ENCODE measurements at regions not wholly inside any gene's neighbourhood (a gene's known extent, or its start where the extent isn't known, plus 50 kb on each side); places are given as distances from the start of the nearest gene placed in this dataset.
"Not testable (repeated sequence)": the region's sequence is repeated elsewhere in the genome, so short reads cannot be mapped to it uniquely, and the experiment has no call there.

GRCh38 chr1:191739544-191739943 is 418.7 kb upstream of the RGS18 start:
- no peak for DNase-seq

GRCh38 chr1:191752342-191752741 is 405.9 kb upstream of the RGS18 start:
- DNase-seq: no peak

DNA sequence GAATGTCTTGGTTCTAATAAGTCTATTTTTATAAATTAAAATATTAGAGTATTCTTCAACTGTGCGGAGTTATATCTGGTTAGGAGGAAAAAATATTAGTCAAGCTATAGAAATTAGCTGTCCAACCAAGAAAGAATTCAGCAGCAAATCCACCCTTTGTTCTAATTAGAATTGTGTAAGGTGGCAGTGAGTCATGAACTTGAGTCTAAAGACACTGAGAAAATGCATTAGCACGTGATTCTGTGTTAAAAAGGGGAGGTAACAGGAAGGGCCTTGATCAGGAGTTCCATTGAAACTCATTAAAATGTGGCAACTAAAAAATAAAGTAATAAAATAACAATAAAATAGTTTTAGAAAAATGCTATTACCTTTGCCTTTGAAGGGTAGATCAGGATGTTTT is 398.2 kb upstream of the RGS18 start:
- no peak for DNase-seq

DNA sequence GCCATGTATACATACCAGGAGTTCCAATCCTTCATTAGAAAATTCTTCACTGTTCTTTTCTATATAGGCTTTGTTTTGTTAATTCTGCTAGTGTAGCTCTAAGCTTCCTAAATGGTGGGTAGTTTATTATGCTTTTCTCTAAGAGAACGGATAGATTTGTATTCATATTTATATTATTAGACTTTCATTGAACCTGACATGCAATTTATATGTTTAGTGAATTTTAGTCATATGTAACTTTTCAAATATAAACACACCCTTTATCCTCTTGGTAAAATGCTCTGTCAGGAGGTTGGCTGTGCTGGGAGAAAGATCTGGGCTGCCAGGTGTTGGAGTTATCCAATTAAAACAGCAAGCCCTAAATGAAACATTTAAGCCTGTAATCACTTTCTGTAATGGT is 369.7 kb upstream of the RGS18 start:
- DNase-seq: no peak

DNA sequence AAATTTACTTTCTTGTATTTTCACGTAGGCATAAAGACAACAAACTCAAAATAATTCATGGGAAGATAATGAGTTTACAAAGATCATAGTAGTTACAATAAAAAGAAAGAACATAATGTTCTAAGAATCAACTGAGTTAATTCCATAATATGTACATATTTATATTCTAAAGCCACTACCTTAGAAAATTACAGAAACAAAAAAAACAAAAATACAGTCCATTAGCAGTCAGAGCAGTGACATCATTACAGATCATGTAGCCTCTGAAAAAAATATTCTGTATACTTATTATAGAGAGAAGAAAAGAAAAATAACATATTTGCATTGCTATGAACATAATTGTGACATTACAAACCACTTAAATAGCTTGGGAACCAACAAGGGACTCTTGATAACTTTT is 360.1 kb upstream of the RGS18 start:
- no peak for DNase-seq

DNA sequence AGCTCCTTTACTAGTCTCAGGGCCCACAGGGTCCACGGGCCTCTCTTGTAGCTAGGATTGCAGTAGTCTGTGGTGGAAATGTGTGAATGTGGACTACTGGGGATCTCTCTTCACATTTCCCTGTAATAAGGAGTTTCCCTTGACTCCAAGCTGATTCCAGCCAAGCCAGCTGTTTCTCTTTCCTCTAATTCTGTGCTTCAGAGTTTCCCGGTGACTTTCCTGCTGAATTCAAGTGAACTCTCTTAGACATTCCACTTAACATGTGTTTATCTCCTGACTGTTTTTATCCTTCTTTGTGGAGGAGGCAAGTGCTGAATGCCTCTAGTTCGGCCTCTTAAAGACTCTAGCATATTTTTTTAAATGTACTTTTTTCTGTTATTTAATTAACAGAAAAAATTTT is 354.0 kb upstream of the RGS18 start:
- DNase-seq: peak; percentile 5 to 52 (median 32)

DNA sequence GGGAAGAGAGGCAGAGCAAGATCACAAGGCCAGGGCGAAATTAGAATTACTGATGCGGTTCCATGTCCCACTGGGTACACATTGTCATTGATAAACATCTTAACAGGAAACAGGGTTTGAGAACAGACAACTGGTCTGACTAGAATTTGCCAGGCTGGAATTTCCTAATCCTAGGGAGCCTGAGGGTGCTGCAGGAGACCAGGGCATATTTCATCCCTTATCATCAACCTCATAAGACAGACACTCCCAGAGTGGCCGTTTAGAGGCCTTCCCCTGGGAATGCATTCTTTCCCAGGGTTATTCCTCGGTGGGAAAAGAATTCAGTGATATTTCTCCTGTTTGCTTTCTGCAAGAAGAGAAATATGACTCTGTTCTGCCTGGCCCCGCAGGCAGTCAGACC is 344.7 kb upstream of the RGS18 start:
- DNase-seq: not testable (repeated sequence)

- no peak for DNase-seq
Measured at GRCh38 chr1:191818198-191818597, 340.1 kb upstream of the RGS18 start.

DNA sequence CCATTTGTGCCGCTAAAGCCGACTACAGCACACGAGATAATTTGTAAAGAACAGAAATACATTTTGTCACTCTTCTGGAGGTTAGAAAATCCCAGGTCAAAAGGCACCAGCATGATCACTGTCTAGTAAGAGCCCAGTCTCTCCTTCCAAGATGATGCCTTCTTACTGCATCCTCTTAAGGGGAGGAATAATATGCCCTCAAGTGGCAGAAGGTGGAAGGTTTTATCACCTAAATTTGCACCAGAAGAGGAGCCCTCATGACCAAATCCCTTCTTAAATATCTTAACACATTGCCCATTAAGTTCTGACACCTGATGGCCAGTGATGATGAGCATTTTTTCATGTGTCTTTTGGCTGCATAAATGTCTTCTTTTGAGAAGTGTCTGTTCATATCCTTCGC is 326.7 kb upstream of the RGS18 start:
- no peak for DNase-seq

DNA sequence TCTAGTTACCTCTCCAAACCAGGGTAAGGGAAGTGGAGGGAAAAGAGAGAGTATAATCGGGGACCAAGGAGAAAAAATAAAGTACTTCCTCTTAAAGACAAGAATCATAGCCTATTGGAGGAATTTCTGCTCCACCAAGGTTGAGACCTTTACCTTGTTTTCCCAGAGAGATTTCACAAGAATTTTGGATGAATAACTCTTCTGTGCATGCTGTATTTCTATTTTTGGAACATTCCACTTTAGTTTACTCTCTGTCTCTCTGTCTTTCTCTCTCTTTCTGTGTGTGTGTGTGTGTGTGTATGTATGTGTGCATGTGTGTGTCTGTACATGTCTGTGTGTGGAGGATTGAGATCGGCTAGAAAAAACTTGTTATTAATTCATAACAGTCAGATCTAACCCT is 318.4 kb upstream of the RGS18 start:
- peak in 1 of 3 donors; percentile 22 for DNase-seq

DNA sequence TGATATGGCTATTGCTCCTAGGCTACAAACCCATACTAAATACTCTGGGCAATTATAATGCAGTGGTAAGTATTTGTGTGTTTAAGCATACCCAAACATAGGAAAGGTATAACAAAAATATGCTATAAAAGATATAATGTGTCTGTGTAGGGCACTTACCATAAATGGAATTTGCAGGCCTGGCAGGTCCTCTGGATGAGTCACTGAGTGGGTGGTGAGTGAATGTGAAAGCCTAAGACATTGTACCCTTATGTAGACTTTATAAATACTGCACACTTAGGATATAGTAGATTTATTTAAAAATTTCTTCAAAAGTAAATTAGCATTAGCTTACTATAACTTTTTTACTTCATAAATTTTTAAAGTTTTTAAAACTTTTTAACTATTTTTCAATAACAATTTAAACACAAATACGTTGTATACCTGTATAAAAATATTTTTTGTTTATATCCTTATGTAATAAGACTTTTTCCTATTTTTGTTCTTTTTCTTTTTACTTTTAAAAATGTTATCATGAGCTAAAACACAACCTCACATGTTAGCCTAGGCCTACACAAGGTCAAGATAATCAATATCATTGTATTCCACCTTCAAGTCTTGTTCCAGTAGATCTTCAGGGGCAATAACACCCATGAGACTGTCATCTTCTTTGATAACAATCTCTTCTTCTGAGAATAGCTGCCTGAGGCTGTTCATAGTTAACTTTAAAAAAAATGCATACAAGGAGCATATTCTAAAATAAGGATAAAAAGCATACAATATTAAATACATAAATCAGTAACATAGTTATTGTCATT is 306.3 kb upstream of the RGS18 start:
- DNase-seq: no peak

- DNase-seq: no peak
Measured at GRCh38 chr1:191852907-191853306, 305.4 kb upstream of the RGS18 start.

- no peak for DNase-seq
Measured at GRCh38 chr1:191857600-191857999, 300.7 kb upstream of the RGS18 start.

GRCh38 chr1:191865479-191865878 is 292.8 kb upstream of the RGS18 start:
- no peak for DNase-seq

- DNase-seq: no peak
Measured at GRCh38 chr1:191866155-191866554, 292.1 kb upstream of the RGS18 start.

DNA sequence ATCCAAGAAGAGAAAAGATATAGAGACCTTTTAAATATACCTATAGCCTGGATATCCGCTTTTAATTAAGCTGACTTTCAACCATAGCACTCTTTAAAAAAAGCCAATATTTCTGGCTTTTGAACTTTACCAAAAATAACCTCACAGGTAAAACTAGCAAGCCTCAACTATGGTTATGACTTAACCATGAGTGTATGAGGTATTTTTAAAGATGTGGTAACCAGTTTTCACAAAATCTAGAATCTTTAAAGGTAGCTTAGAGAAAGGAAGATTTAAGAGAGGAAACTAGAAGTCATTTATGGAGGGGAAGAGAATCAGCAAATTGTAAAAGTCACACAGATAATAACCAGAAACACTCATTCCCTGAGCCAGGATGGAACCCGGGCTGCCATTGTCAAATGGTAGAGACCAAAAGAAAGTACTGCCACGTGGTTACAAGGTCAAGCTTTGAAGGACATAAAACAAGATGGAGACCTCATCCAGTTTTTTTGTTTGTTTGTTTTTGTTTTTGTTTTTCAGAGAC is 288.4 kb upstream of the RGS18 start:
- no peak for DNase-seq

DNA sequence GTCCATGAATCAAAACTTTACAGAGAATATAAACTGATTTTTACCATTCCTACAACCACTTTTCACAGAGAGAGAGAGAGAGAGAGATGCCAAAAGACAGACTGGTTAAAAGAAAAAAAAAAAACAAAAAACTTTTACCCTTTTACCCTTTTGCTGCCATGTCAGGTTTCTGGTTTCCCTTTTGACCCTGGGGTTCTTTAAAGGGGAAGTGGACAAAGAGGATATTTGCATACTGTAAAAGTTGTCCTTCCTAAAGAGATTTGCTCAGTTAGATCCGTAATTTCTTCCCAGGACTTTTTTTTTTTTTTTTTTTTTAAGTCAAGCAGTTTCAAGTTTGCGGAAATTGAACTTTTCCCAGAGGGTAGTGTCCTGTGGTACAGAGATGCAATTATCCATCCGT is 287.8 kb upstream of the RGS18 start:
- DNase-seq: no peak

DNA sequence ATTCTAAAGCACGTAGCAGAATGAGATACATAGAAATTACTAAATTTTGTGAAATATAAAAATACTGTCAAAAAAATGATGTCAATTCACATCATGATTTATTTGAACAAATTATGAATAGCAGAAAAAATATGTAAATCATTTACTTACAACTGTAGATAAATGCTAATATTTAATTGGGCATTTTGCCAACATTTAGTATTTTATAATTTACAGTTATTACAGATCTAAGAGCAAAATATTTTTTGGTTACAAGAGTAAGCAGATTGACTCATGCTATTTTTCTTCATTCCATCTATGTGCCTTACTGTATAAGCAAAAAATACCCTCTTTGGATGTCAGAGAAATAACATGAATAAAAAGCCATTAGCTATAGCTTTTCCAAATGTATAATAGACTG is 282.3 kb upstream of the RGS18 start:
- no peak for DNase-seq

DNA sequence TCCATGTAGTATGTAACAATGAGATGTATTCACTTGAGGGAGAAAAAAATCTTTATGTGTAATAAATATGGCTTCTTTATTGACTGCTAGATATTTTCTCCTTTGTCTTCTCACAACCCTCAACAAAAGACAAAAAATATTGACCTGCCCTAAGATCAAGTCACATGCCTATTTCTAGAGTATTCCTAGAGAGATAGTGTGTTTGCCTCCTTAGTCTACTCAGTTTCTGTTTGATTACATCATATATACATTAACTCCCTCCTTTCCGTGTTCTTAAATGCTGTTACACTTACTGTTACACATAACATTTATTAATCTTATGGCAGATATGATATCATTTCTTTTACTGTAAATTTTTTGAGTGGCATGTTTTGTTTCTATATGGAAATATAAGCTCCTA is 281.6 kb upstream of the RGS18 start:
- no peak for DNase-seq

- DNase-seq: no peak
Measured at GRCh38 chr1:191882870-191883269, 275.4 kb upstream of the RGS18 start.

GRCh38 chr1:191886977-191887376 is 271.3 kb upstream of the RGS18 start:
- DNase-seq: no peak

GRCh38 chr1:191888996-191889622 is 269.2 kb upstream of the RGS18 start:
- DNase-seq: no peak

- no peak for DNase-seq
Measured at GRCh38 chr1:191889623-191890003, 268.6 kb upstream of the RGS18 start.

Measured in muscle of back (tissue), 3 donors.